ENCODE measurements at regions not wholly inside any gene's neighbourhood (a gene's known extent, or its start where the extent isn't known, plus 50 kb on each side); places are given as distances from the start of the nearest gene placed in this dataset.
"Not testable (repeated sequence)": the region's sequence is repeated elsewhere in the genome, so short reads cannot be mapped to it uniquely, and the experiment has no call there.

DNA sequence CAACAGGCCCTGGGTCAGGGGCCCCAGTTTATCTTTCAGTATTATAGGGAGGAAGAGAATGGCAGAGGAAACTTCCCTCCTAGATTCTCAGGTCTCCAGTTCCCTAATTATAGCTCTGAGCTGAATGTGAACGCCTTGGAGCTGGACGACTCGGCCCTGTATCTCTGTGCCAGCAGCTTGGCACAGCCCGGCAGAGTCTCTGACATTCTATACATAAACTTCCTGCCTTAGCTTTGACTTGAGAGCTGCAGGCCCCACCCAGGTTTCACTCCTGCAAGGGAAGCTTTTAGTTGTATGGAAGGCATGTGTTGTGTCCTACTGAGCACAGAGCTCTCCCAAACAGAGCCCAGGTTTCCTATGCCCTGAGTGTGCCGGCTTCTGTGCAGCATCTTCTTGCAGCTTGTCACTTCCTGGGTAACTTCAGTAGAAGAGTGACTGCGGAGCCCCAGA is 205.6 kb upstream of the PRSS58 start:
- DNase-seq = no peak

DNA sequence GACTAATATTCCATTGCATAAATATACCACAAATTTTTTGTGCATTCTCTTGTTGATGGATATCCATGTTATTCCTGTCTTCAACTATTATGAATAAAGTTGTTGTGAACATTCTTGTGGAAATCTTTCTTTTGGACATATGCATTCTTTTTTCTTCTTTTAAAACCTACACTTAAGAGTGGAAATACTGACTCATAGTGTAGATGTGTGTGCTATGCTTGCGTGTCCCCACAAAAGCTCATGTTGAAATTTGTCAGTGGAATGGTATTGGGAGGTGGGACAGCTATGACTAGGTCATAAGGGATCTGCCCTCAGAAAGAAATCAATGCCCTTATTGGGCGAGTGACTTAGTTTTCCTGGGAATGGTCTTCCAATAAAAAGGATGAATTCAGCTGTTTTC is 203.6 kb upstream of the PRSS58 start:
- no peak for DNase-seq

DNA sequence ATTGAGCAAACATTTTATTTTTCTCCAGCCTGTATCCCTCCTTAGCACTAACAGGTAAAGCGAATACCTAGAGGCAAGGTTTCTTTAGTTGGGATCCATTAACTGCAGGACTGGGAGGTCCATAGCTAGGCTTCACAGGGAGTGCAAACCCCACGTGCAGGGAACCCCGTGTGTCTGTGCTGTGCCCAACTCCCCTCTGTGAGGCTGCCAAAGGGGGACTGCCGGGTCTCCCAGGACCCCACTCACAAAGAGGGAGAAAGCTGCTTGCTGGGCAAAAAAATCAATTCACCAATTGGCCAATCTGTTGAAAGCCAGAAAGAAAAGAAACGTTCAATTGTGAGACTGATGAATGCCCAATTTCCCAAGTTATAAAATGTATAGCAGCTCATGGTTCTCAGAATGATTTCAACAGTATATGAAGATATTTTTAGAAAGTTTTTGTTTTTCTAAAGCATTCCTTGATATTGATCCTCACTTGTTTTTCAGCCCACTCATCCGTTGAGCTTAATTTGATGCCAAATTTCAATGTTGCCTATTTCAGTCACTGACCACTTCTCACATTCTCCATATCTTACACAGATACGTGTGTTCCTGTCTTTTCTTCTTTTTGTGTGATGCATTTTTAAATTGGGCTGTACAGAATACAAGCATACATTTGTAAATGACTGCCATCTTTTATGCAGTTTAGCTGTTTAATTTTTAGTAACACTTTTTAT is 202.7 kb upstream of the PRSS58 start:
- no peak for DNase-seq

DNA sequence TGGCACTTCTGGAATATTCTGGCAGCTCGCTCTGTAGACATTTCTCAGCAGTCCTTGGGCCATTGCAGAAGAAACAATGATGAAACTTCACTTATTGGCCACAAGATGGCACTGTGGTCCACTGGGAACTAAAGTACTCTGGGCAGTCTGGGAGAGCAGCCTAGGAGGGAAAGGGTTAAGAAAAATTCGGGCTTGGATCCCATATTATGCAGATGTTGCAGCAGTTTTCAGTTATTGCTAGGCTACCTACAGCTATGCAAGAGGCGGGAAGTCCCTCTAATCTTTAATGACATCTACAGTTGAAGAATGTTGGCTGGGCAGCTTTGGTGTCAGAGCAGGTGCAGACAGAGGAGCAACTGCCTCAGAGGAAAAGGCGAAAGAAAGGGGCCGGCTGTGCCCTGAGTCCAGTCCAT is 201.7 kb upstream of the PRSS58 start:
- no peak for DNase-seq

DNA sequence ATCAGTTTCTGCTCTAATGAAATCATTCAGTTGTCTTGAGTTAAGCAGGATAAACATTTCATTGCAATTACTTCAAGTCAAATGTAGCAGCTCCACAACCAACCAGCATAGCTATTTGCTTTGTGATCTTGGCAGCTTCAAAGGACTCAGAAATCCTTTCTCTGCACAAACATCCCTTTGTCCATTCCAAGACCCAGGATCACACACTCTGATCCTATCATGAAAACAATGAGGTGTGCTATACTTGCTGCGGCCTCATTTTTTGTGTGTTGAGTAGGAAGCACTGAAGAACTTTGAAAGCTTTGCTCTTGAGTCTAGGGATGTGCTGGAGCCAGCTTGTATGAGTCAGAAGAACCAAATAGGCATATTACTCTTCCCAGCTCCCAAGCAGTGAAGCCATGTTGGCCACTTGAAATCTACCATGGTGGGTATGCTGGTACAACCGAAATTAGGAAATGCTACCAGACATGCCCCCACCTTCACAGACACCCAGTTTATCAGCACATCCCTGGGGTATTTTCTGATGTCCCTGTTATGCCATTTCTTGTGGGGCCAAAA is 199.4 kb upstream of the PRSS58 start:
- no peak for DNase-seq

- DNase-seq = no peak
Measured at GRCh38 chr7:142455392-142455791, 197.5 kb upstream of the PRSS58 start.

GRCh38 chr7:142454862-142455261 is 197.0 kb upstream of the PRSS58 start:
- DNase-seq = no peak

DNA sequence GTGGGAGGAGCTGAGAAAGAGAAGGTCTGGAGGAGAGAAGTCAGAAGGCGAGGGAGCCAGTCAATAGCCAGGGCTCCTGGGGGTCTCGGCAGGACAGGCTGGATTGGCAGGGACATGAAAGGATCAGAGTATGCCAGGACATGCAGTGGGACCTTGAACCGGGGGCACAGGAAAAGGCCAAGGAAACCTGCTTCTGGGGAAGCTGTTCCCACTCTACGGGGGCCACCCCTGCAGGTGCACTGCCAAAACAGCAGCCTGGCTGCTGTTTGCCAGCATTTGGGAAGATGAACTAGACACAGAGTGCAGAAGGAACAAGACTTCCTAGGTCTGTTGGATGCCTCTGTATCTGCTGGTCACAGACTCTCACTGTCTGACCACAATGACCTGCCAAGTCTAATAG is 194.9 kb upstream of the PRSS58 start:
- DNase-seq = no peak

GRCh38 chr7:142451817-142452216 is 194.0 kb upstream of the PRSS58 start:
- DNase-seq = no peak

GRCh38 chr7:142451296-142451695 is 193.4 kb upstream of the PRSS58 start:
- DNase-seq = no peak

DNA sequence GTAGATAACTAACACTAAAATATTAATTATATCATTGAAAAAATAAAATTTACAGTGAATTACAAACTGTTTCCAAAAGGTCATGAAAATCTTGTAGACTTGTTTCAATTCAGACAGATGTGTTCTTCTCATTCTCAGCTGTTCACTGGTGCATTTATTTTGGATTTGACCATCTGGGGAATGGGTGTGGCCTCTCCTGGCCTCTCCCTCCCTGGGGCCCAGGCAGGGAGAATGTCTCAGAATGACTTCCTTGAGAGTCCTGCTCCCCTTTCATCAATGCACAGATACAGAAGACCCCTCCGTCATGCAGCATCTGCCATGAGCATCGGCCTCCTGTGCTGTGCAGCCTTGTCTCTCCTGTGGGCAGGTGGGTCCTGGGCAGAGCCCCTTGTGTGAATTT is 192.8 kb upstream of the PRSS58 start:
- no peak for DNase-seq

GRCh38 chr7:142450206-142450605 is 192.3 kb upstream of the PRSS58 start:
- DNase-seq = no peak

GRCh38 chr7:142448857-142449256 is 191.0 kb upstream of the PRSS58 start:
- DNase-seq = not testable (repeated sequence)

DNA sequence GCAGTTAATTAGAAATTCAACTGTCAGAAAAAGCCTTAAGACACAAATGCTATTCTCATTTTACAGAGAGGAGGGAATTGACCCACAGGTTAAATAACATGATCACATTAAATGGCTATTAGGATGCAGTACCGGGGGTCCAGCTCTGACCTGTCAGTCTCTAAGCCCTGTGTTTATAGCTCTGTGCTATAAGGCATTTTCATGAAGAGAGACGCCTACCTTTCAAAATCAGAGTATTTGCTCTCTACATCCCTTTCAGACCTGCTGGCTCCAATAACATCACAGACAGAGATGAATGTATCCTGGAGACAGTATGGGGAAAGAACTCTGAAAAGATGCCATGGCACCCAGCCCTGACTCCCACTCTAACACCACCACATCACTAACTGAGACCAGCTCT is 189.9 kb upstream of the PRSS58 start:
- DNase-seq = no peak

DNA sequence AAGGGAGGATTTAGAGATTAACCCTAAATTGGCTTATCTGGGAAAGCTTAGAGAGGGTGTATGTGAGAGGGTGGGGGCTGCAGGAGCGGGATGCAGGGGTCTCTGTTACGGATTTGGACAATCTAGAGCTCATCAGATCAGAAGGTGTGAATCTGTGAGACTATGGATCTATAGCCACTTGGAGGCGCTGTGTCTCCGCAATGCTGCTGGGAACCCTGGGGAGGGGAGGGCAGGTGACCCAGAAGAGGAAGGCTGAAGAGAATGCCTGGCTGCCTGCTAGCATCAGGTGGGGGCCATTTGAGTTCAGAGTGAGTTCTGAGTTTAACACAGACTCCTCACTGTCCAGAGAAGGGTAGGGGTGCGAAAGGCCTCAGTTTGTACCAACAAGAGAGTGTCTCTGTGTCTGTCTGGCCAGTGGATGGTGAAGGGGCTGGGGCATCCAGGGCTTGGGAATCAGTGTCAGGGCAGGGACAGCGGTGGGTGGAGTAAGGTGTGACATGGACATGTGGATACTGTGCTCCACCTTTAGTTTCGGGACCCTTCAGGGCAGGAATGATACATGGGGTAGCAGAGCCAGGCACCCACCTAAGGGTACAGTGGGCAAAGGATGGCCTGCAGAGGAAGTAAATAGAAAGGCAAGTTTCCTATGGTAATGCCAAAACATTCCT is 187.3 kb upstream of the PRSS58 start:
- peak in 1 of 4 experiments; percentile 23 for DNase-seq

- DNase-seq = no peak
Measured at GRCh38 chr7:142443216-142444010, 185.6 kb upstream of the PRSS58 start.

DNA sequence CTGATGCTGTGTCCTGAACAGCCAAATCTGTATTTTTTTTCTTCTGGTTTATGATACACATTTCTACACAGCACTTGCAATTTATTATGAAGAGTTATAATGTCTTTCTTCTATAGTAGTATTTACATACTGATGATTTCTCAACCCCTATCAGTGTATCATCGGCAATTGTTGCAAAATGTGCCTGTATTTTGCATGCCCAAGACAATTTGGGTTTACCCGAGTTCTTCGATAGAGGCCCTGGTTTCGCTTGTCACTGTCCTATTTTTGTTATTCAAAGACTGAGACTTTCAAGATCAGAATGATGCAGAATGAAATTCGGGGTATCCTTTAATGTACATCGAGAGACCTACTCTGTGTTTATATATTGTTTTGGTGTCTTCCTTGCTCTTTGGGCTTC is 184.5 kb upstream of the PRSS58 start:
- no peak for DNase-seq

GRCh38 chr7:142440906-142441411 is 183.1 kb upstream of the PRSS58 start:
- no peak for DNase-seq

- no peak for DNase-seq
Measured at GRCh38 chr7:142440219-142440905, 182.5 kb upstream of the PRSS58 start.

DNA sequence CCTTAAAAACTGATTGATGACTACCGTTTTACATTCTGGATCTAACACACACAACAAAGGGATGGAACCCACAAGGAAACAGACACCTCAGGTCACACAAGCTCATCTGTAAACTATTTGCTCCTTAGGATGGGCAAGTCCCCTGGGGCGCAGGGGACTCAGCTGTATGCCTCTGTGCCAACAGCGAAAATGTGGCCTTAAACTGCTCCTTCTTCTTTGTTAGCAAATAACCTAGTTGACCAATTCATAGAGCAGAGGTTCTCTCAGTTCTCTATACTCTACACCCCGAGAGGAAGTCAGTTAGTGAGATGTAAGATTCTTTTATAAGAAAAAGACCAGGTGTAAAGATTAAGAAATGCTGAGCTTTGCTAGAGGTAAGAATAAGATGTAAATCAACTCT is 181.9 kb upstream of the PRSS58 start:
- no peak for DNase-seq

GRCh38 chr7:142438923-142439515 is 181.2 kb upstream of the PRSS58 start:
- no peak for DNase-seq

DNA sequence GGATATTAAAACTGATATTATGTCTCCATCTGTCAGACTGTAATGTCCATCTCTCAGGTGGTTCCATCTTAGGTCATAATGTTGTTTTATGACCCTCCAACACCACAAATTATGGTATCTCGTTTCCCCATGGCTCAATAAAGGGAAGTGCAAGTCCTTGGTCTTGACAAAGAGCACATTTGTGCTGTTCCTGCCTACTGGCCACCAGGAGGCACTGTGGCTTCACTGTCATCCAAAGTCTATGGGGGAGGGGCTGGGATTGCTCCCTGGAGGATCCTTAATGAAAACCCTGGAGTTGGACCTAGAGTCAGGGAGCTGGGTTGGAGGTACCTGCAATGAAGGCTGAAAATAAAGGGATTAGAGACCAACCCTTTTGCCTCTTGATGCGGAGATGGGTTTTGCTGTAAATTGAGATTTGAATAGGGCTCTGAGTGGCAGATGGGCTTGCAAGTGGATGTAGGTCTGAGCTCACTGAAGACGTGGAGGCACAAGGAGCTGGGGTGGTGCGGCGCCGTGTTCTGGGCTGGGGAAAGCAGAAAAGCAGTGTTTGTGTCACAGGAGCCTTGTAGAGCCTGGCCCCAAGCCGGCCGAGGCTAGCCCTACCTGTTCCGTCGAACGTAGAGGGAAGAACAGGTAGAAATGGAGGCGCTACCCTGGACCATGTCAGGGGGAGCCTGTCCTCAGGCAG is 180.5 kb upstream of the PRSS58 start:
- no peak for DNase-seq

Measured in activated naive CD4-positive, alpha-beta T cell (primary cell).